Ovary (tissue), 3 donors: ENCODE measurements at regions not wholly inside any gene's neighbourhood (a gene's known extent, or its start where the extent isn't known, plus 50 kb on each side); places are given as distances from the start of the nearest gene placed in this dataset.

ENCODE experiments used
- EP300 ChIP-seq: sonication (generic); formaldehyde crosslinking; IDR thresholded peaks from one replicate; pipeline ENCODE4 v1.6.1; 2017; ENCODE audit warnings: antibody characterized with exemption
- POLR2A ChIP-seq: fragments of 450-650 bp; IDR thresholded peaks from one replicate; pipeline ENCODE4 v1.6.1; 2017; ENCODE audit warnings: antibody characterized with exemption, mild to moderate bottlenecking, moderate library complexity
- TF ChIP-seq, protein P1 (sequence below), 3 donors: fragments of 450-650 bp in 2 of 3; fragments of 200-600 bp in 1 of 3; IDR thresholded peaks; one replicate each; pipeline versions ENCODE4 v1.5.1 to v1.8.0; 2016 to 2022; ENCODE audit warnings: antibody characterized with exemption in 3 of 3, mild to moderate bottlenecking in 1 of 3
- donor health status: DM: no; HTN: no; CAD: no.

DNA sequence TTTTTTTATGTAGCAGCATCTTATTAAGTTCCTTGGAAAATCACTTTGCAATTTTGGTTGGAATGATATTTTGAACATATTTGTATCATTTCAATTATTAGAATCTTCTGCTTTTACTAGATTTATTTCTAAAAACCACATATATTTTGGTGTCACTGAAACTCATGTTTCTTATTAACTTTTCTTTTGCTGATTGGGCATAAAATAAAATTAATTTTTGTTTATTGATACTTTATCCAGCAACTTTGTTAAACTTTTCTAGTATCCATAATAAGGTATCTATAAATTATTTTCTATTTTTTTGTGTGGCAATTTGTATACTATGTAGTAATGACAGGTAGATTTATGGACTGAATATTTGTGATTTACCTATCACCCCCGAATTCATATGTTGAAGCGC, 556.4 kb upstream of the ATXN8OS start:
- TF ChIP-seq POLR2A (no peak), EP300 (no peak)
- TF ChIP-seq, protein P1, sequence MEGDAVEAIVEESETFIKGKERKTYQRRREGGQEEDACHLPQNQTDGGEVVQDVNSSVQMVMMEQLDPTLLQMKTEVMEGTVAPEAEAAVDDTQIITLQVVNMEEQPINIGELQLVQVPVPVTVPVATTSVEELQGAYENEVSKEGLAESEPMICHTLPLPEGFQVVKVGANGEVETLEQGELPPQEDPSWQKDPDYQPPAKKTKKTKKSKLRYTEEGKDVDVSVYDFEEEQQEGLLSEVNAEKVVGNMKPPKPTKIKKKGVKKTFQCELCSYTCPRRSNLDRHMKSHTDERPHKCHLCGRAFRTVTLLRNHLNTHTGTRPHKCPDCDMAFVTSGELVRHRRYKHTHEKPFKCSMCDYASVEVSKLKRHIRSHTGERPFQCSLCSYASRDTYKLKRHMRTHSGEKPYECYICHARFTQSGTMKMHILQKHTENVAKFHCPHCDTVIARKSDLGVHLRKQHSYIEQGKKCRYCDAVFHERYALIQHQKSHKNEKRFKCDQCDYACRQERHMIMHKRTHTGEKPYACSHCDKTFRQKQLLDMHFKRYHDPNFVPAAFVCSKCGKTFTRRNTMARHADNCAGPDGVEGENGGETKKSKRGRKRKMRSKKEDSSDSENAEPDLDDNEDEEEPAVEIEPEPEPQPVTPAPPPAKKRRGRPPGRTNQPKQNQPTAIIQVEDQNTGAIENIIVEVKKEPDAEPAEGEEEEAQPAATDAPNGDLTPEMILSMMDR (IDR thresholded peaks at IDR 0.05): no peak
